ENCODE measurements at regions not wholly inside any gene's neighbourhood (a gene's known extent, or its start where the extent isn't known, plus 50 kb on each side); places are given as distances from the start of the nearest gene placed in this dataset.

GRCh38 chr6:139824864-139825263, 450.4 kb upstream of the CITED2 start:
- in situ Hi-C loops (cut with MboI; ENCODE audit: low pct_unique_long_range_greater_than_20kb, low sequenced_read_pairs): no loop called here
- no peak for DNase-seq

DNA sequence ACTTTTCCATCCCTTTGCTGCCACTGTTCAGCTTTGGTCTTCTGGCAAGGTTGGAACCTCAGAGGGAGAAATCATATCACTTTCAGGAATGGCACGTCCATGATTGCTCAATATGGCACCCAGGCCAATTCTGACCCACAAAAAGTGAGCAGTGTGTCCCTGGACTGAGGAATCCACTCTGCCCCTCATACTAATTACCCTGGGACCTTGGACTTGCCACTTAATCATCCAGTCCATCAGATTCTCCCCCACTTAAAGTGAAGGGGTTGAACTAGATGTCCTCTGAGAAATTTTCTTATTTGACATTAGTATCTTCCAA, 449.3 kb upstream of the CITED2 start:
- no peak for DNase-seq
- in situ Hi-C loops (cut with MboI; ENCODE audit: low pct_unique_long_range_greater_than_20kb, low sequenced_read_pairs): no loop called here

DNA sequence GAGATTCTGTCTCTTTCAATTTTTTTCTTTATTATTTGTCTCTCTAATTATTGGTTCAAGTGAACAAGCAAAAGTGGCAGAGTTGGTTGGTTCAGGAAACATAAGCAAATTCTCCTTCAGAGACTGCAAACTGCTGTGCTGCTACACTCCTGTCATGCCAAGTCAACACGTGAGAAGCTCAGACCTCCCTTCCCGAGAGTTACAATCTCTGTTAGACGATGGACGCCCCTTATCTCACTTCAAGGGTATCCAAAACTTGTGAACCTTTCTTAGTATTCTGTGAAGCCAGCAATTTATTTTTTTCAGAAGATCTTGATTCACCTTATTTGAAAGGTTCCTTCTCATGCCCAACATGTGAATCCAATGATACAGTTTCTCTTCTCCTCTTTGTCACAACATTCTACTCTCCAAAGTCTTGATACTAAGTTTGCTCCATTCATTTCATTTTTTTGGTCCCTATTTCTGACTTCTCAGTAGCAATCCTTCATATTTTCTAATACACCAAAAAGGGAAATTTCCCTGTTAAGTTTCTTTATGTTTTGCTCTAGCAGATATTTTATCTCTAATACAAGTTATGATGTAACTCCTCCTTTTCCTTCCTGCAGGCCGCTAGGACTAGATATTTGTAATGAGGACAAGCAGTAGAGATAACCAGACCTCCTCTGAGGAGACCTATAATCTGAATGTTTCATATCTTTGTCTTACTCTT, 448.8 kb upstream of the CITED2 start:
- in situ Hi-C loops (cut with MboI; ENCODE audit: low pct_unique_long_range_greater_than_20kb, low sequenced_read_pairs): no loop called here
- DNase-seq: no peak

DNA sequence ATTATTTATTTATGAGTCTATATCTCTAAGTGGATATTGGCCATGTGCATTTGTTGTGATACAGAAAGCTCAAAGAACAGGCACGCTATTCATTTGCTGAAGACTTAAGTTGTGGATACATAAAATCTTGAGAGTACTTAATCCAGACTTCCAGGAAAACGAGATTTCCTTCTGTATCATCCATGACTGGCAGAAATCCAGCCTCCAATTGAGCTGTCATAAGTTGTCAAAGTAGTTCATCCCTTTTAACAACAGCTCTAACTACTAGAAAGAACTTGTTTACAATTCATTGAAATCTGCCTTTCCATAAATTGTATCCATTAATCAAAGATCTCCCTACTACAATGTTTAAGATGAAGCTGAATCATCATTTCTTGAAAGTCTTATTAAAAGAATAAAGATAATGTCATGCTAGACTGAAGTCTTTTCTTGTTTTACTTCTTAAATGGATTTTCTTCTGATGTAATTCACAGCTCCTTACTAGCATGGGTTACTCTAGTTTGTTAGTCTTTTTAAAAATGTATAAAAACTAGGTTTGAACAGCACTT, 447.3 kb upstream of the CITED2 start:
- no peak for DNase-seq
- in situ Hi-C loops (cut with MboI; ENCODE audit: low pct_unique_long_range_greater_than_20kb, low sequenced_read_pairs): no loop called here

DNA sequence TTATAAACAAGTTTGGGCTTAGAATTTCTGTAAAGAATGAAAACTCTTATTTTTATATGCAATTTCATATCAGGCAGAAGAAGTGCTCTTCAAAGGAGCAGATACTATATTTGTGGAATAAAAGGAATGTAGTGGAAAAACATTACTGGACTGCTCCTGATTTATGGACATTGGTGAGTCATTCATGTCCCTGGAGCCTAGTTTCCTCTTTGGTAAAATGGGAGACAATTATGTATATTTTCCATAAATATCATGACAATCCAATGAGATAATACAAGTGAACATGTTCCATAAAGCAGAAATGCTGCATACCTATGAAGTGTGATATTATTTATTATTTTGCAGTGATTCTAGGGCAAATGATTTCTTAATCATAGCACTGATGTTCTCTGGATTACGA, 445.8 kb upstream of the CITED2 start:
- no peak for DNase-seq
- in situ Hi-C loops (cut with MboI; ENCODE audit: low pct_unique_long_range_greater_than_20kb, low sequenced_read_pairs): no loop called here

- in situ Hi-C loops (cut with MboI; ENCODE audit: low pct_unique_long_range_greater_than_20kb, low sequenced_read_pairs): no loop called here
- DNase-seq: no peak
These were observed 445.3 kb upstream of the CITED2 start for GRCh38 chr6:139819776-139820175.

GRCh38 chr6:139812939-139813338, 438.5 kb upstream of the CITED2 start:
- in situ Hi-C loops (cut with MboI; ENCODE audit: low pct_unique_long_range_greater_than_20kb, low sequenced_read_pairs): no loop called here
- no peak for DNase-seq

GRCh38 chr6:139801571-139802321, 427.3 kb upstream of the CITED2 start:
- in situ Hi-C loops (cut with MboI; ENCODE audit: low pct_unique_long_range_greater_than_20kb, low sequenced_read_pairs): no loop called here
- DNase-seq: peak; percentile 8

DNA sequence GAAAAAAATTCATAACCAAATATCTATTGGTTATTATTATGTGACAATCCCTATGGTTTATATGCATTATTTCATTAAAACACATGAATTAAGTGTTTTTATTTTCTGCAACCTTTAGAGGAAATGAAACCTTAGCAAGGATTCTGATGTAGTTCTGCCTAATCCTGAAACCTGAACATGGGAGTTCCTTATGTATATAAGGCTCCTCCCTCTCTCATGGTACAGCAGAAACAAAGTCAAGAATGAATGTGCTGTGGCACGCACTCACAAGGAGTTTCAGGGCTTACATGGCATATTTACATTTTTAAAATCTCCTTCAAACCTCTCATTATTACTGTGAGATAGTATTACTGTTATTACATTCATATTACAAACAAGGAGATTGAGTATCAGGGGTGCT, 426.4 kb upstream of the CITED2 start:
- in situ Hi-C loops (cut with MboI; ENCODE audit: low pct_unique_long_range_greater_than_20kb, low sequenced_read_pairs): no loop called here
- no peak for DNase-seq

DNA sequence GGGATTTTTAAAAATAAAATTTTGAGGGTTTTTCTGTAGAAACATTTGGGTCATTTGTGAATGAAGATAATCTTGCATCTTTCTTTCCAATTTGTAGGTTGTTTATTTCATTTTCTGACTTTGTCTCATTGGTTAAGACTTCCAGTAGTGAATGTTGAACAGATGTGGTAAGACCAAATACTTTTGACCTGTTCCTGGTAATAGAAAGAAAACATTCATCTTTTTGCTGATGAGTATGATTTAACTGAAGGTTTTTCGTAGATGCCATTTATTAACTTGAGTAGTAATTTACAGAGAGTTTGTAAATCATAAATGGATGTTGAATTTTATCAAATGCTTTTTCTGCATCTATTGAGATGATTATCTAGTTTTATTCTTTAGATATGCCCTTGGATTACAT, 416.1 kb upstream of the CITED2 start:
- no peak for DNase-seq
- in situ Hi-C loops (cut with MboI; ENCODE audit: low pct_unique_long_range_greater_than_20kb, low sequenced_read_pairs): no loop called here

- DNase-seq: no peak
- in situ Hi-C loops (cut with MboI; ENCODE audit: low pct_unique_long_range_greater_than_20kb, low sequenced_read_pairs): no loop called here
These were observed 409.8 kb upstream of the CITED2 start for GRCh38 chr6:139784222-139784769.

DNA sequence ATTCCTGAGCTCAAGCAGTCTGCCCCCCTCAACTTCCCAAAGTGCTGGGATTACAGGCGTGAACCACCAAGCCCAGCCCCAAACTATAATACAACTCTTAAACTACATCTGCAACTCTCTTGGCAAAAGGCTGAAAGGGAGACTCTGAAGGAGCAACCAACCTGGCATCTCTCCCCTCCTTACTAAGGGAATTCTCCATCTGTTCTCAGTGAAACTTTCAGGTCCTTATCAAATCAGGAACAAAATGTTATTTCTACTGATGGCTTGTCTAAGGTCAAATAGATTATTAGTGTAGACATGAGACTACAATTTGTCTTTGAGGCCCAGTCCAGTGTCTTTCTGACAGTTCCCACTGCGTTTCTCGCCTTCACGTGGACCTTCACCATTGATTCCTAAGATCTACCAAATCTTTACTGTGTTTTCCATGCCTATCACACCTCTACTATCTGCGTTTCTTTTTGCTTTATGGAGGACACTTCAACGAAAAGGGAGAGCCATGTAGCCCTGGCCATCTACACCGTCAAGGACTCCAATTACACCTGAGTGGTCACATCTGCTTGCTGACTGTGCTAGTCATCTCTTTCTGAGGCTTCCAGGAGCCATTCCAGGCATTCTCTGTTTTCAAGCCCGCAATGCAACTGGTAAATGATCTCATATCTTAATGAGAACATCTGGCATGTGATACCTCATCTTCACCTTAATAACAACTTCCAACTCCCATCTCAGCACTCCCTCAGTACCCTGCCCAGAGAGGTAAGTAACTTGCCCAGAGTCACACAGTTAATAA, 405.7 kb upstream of the CITED2 start:
- in situ Hi-C loops (cut with MboI; ENCODE audit: low pct_unique_long_range_greater_than_20kb, low sequenced_read_pairs): no loop called here
- no peak for DNase-seq

DNA sequence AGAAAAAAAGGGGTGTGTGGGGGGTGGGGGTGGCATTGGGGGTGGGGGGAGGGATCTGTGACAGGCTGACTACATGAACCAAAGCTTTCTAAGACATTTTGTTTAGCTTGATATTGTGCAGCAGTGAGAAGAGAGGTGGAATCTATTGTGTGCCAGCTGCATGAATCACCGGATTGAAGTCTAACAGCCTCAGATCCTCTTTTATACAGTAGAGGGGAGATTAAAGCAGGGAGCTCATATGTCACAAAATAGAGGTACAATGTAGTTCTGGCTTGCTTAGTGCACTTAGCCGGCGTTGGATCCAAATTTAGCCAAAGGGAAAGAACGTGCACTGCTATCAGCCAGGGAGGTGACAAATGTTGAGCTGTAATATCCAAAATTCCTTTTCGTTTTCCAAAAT, 404.2 kb upstream of the CITED2 start:
- no peak for DNase-seq
- in situ Hi-C loops (cut with MboI; ENCODE audit: low pct_unique_long_range_greater_than_20kb, low sequenced_read_pairs): no loop called here

- in situ Hi-C loops (cut with MboI; ENCODE audit: low pct_unique_long_range_greater_than_20kb, low sequenced_read_pairs): no loop called here
- DNase-seq: no peak
These were observed 403.7 kb upstream of the CITED2 start for GRCh38 chr6:139778106-139778505.

DNA sequence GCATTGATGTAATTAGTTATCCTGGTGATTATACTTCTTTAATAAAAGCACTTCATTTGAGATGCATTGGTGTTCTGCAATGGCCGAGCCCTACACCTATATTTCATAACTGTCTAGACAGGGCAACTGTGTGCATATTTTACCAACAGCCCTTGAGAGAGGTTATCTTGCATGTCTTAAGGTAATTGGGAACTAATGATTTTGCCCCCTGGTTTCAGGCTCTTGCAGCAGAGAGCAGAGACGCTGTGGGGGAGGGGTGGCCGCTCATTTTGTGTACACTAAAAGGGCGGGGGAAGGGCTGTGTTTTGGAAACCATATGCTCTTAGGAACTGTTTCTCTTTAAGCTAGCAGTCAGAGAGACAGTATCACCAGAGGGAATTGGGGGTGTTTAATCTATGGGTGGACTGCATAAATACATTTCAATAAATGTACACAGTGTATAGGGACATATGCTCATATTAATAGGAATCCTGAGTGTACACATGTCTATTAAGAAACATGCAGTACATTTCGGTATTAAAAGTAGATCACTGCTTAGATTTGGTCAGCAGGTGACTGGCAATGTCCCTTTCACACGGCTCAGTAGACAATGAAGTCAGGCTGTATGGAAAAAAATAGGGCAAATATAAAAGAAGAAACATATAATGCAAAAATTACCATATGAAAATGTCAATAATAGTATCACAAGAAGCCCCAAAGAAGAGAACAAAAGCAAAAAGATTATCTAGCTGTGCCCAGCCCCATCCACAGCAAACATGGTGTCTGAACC, 402.9 kb upstream of the CITED2 start:
- in situ Hi-C loops (cut with MboI; ENCODE audit: low pct_unique_long_range_greater_than_20kb, low sequenced_read_pairs): no loop called here
- DNase-seq: no peak

GRCh38 chr6:139776041-139776440, 401.6 kb upstream of the CITED2 start:
- DNase-seq: no peak
- in situ Hi-C loops (cut with MboI; ENCODE audit: low pct_unique_long_range_greater_than_20kb, low sequenced_read_pairs): no loop called here

DNA sequence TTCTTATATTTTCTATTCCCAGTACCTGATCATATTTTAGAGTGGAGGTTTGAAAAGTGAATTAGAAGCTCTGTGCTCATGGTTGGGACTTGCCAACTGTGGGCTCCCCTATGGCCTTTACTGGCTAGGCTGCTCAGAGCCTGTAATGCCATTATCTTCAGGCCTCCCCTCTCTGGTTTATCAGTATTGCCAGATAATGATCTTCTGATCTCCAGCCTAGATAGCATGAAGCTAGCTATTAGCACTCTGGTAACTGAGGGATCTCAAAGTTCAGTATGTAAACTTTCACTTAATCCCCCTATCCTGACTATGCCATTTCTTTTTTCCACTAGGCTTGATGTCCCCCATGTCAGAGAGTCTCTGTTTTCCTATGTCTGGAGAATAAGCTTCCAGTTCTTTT, 393.7 kb upstream of the CITED2 start:
- in situ Hi-C loops (cut with MboI; ENCODE audit: low pct_unique_long_range_greater_than_20kb, low sequenced_read_pairs): no loop called here
- DNase-seq: no peak

- no peak for DNase-seq
- in situ Hi-C loops (cut with MboI; ENCODE audit: low pct_unique_long_range_greater_than_20kb, low sequenced_read_pairs): no loop called here
These were observed 392.3 kb upstream of the CITED2 start for GRCh38 chr6:139766796-139767195.

GRCh38 chr6:139765825-139766285, 391.4 kb upstream of the CITED2 start:
- in situ Hi-C loops (cut with MboI; ENCODE audit: low pct_unique_long_range_greater_than_20kb, low sequenced_read_pairs): no loop called here
- no peak for DNase-seq
